ENCODE measurements at regions not wholly inside any gene's neighbourhood (a gene's known extent, or its start where the extent isn't known, plus 50 kb on each side); places are given as distances from the start of the nearest gene placed in this dataset.

GRCh38 chr13:106415442-106415841 is 120.0 kb downstream of the EFNB2 start:
- TF ChIP-seq TAF1 (IDR thresholded peaks at IDR 0.05; ENCODE audit: low read depth, low read length), result no peak
- no peak for TF ChIP-seq POU2F2 (IDR thresholded peaks at IDR 0.05; ENCODE audit: low read depth, low read length)
- TF ChIP-seq PAX5 (IDR thresholded peaks at IDR 0.05; ENCODE audit: insufficient read depth, low read length, severe bottlenecking), result no peak
- TF ChIP-seq POLR2A (IDR thresholded peaks at IDR 0.05; ENCODE audit: low read depth, low read length), result no peak
- TF ChIP-seq POLR2AphosphoS5 (IDR thresholded peaks at IDR 0.05; ENCODE audit: low read depth, low read length), result no peak
- TF ChIP-seq SPI1 (IDR thresholded peaks at IDR 0.05; ENCODE audit: low read depth, low read length), result no peak
- FAIRE-seq (no peak), DNase-seq (ENCODE audit: insufficient read length, low spot score) (no peak)

GRCh38 chr13:106407338-106407737 is 128.1 kb downstream of the EFNB2 start:
- TF ChIP-seq TAF1 (IDR thresholded peaks at IDR 0.05; ENCODE audit: low read depth, low read length), result no peak
- TF ChIP-seq POLR2AphosphoS5 (IDR thresholded peaks at IDR 0.05; ENCODE audit: low read depth, low read length), result no peak
- TF ChIP-seq SPI1 (IDR thresholded peaks at IDR 0.05; ENCODE audit: low read depth, low read length), result no peak
- DNase-seq (ENCODE audit: insufficient read length, low spot score) (no peak), FAIRE-seq (no peak)

GRCh38 chr13:106405731-106406130 is 129.7 kb downstream of the EFNB2 start:
- FAIRE-seq (no peak), DNase-seq (ENCODE audit: insufficient read length, low spot score) (no peak)
- no peak for TF ChIP-seq SPI1 (IDR thresholded peaks at IDR 0.05; ENCODE audit: low read depth, low read length)
- TF ChIP-seq TAF1 (IDR thresholded peaks at IDR 0.05; ENCODE audit: low read depth, low read length), result no peak
- TF ChIP-seq POLR2A (IDR thresholded peaks at IDR 0.05; ENCODE audit: low read depth, low read length), result no peak
- TF ChIP-seq PAX5 (IDR thresholded peaks at IDR 0.05; ENCODE audit: insufficient read depth, low read length, severe bottlenecking), result no peak
- no peak for TF ChIP-seq POU2F2 (IDR thresholded peaks at IDR 0.05; ENCODE audit: low read depth, low read length)
- no peak for TF ChIP-seq POLR2AphosphoS5 (IDR thresholded peaks at IDR 0.05; ENCODE audit: low read depth, low read length)

- no peak for TF ChIP-seq TAF1 (IDR thresholded peaks at IDR 0.05; ENCODE audit: low read depth, low read length)
- no peak for TF ChIP-seq POLR2A (IDR thresholded peaks at IDR 0.05; ENCODE audit: low read depth, low read length)
- TF ChIP-seq POLR2AphosphoS5 (IDR thresholded peaks at IDR 0.05; ENCODE audit: low read depth, low read length), result no peak
- no peak for TF ChIP-seq POU2F2 (IDR thresholded peaks at IDR 0.05; ENCODE audit: low read depth, low read length)
- TF ChIP-seq PAX5 (IDR thresholded peaks at IDR 0.05; ENCODE audit: insufficient read depth, low read length, severe bottlenecking), result no peak
- no peak for TF ChIP-seq SPI1 (IDR thresholded peaks at IDR 0.05; ENCODE audit: low read depth, low read length)
- no peak for DNase-seq (ENCODE audit: insufficient read length, low spot score)
- no peak for FAIRE-seq
Observed at GRCh38 chr13:106403280-106403679, 132.2 kb downstream of the EFNB2 start.

- FAIRE-seq, result no peak
- TF ChIP-seq POU2F2 (IDR thresholded peaks at IDR 0.05; ENCODE audit: low read depth, low read length) (no peak), SPI1 (IDR thresholded peaks at IDR 0.05; ENCODE audit: low read depth, low read length) (no peak), POLR2AphosphoS5 (IDR thresholded peaks at IDR 0.05; ENCODE audit: low read depth, low read length) (no peak), POLR2A (IDR thresholded peaks at IDR 0.05; ENCODE audit: low read depth, low read length) (no peak), TAF1 (IDR thresholded peaks at IDR 0.05; ENCODE audit: low read depth, low read length) (no peak), PAX5 (IDR thresholded peaks at IDR 0.05; ENCODE audit: insufficient read depth, low read length, severe bottlenecking) (no peak)
- DNase-seq (ENCODE audit: insufficient read length, low spot score), result no peak
Observed at GRCh38 chr13:106402866-106403265, 132.6 kb downstream of the EFNB2 start.

GRCh38 chr13:106401081-106401480 is 134.4 kb downstream of the EFNB2 start:
- no peak for FAIRE-seq
- TF ChIP-seq PAX5 (IDR thresholded peaks at IDR 0.05; ENCODE audit: insufficient read depth, low read length, severe bottlenecking), result no peak
- TF ChIP-seq SPI1 (IDR thresholded peaks at IDR 0.05; ENCODE audit: low read depth, low read length), result no peak
- no peak for TF ChIP-seq TAF1 (IDR thresholded peaks at IDR 0.05; ENCODE audit: low read depth, low read length)
- no peak for TF ChIP-seq POLR2A (IDR thresholded peaks at IDR 0.05; ENCODE audit: low read depth, low read length)
- TF ChIP-seq POLR2AphosphoS5 (IDR thresholded peaks at IDR 0.05; ENCODE audit: low read depth, low read length), result no peak
- TF ChIP-seq POU2F2 (IDR thresholded peaks at IDR 0.05; ENCODE audit: low read depth, low read length), result no peak
- DNase-seq (ENCODE audit: insufficient read length, low spot score), result no peak

GRCh38 chr13:106400289-106400688 is 135.2 kb downstream of the EFNB2 start:
- FAIRE-seq, result no peak
- TF ChIP-seq TAF1 (IDR thresholded peaks at IDR 0.05; ENCODE audit: low read depth, low read length) (no peak), POU2F2 (IDR thresholded peaks at IDR 0.05; ENCODE audit: low read depth, low read length) (no peak), POLR2AphosphoS5 (IDR thresholded peaks at IDR 0.05; ENCODE audit: low read depth, low read length) (no peak), POLR2A (IDR thresholded peaks at IDR 0.05; ENCODE audit: low read depth, low read length) (no peak), SPI1 (IDR thresholded peaks at IDR 0.05; ENCODE audit: low read depth, low read length) (no peak), PAX5 (IDR thresholded peaks at IDR 0.05; ENCODE audit: insufficient read depth, low read length, severe bottlenecking) (no peak)
- DNase-seq (ENCODE audit: insufficient read length, low spot score), result no peak

GRCh38 chr13:106398289-106398688 is 137.2 kb downstream of the EFNB2 start:
- no peak for FAIRE-seq
- TF ChIP-seq PAX5 (IDR thresholded peaks at IDR 0.05; ENCODE audit: insufficient read depth, low read length, severe bottlenecking) (no peak), POLR2AphosphoS5 (IDR thresholded peaks at IDR 0.05; ENCODE audit: low read depth, low read length) (no peak), POLR2A (IDR thresholded peaks at IDR 0.05; ENCODE audit: low read depth, low read length) (no peak), POU2F2 (IDR thresholded peaks at IDR 0.05; ENCODE audit: low read depth, low read length) (no peak), TAF1 (IDR thresholded peaks at IDR 0.05; ENCODE audit: low read depth, low read length) (no peak), SPI1 (IDR thresholded peaks at IDR 0.05; ENCODE audit: low read depth, low read length) (no peak)
- no peak for DNase-seq (ENCODE audit: insufficient read length, low spot score)

GRCh38 chr13:106393776-106394175 is 141.7 kb downstream of the EFNB2 start:
- no peak for TF ChIP-seq SPI1 (IDR thresholded peaks at IDR 0.05; ENCODE audit: low read depth, low read length)
- no peak for TF ChIP-seq POLR2A (IDR thresholded peaks at IDR 0.05; ENCODE audit: low read depth, low read length)
- no peak for TF ChIP-seq POLR2AphosphoS5 (IDR thresholded peaks at IDR 0.05; ENCODE audit: low read depth, low read length)
- TF ChIP-seq TAF1 (IDR thresholded peaks at IDR 0.05; ENCODE audit: low read depth, low read length), result no peak
- TF ChIP-seq PAX5 (IDR thresholded peaks at IDR 0.05; ENCODE audit: insufficient read depth, low read length, severe bottlenecking), result no peak
- TF ChIP-seq POU2F2 (IDR thresholded peaks at IDR 0.05; ENCODE audit: low read depth, low read length), result no peak
- no peak for FAIRE-seq
- no peak for DNase-seq (ENCODE audit: insufficient read length, low spot score)

- no peak for DNase-seq (ENCODE audit: insufficient read length, low spot score)
- TF ChIP-seq POLR2A (IDR thresholded peaks at IDR 0.05; ENCODE audit: low read depth, low read length) (no peak), SPI1 (IDR thresholded peaks at IDR 0.05; ENCODE audit: low read depth, low read length) (no peak), TAF1 (IDR thresholded peaks at IDR 0.05; ENCODE audit: low read depth, low read length) (no peak), POLR2AphosphoS5 (IDR thresholded peaks at IDR 0.05; ENCODE audit: low read depth, low read length) (no peak), POU2F2 (IDR thresholded peaks at IDR 0.05; ENCODE audit: low read depth, low read length) (no peak), PAX5 (IDR thresholded peaks at IDR 0.05; ENCODE audit: insufficient read depth, low read length, severe bottlenecking) (no peak)
- no peak for FAIRE-seq
Observed at GRCh38 chr13:106391681-106392080, 143.8 kb downstream of the EFNB2 start.

All from GM12891 (cell line).